GM18511 (cell line): ENCODE measurements at regions not wholly inside any gene's neighbourhood (a gene's known extent, or its start where the extent isn't known, plus 50 kb on each side); places are given as distances from the start of the nearest gene placed in this dataset.

Source experiments
- ATAC-seq: cut with Tn5 transposase; IDR thresholded peaks from one replicate; pipeline ENCODE4 v1.9.1; 2021; ENCODE audit warnings: mild to moderate bottlenecking, moderate library complexity; ENCODE audit not compliant: unreplicated experiment

DNA sequence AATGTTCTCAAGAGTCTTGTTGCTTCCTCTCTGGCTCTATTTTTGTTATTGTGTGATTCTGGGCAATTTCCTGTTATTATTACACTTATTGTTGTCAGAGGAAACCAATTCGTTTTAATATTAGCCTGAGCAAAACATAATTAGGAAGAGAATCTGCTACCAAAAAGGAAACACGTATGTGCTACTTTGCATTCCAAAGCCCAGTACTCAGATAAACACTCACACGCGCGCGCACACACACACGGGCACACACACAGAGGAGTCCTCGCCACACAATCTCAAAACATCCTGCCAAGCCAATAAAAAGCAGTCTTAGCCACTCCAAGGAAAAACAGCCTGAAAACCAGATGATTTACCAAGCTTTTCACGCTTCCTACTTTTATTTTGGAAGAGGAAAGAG, 400.7 kb downstream of the NUAK1 start:
- ATAC-seq: no peak

DNA sequence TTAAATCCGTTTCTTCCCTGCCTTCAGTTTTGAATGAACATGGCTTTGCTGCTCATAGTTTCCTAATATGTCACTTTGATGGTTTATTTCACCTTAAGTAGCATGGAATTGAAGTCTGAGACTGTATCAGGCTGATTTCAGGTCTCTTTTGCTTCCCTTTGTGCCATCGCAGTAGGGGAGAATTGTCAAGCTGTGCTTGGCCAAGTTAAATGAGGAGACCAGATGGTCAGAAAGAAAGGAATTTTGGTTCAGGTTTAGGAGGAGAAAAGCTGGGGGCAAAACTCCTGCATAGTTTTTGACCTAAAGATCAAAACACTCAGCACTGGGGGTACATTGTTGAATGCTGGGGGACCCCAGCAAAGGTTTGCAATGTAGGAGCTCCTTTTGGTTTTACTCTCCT, 398.4 kb downstream of the NUAK1 start:
- no peak for ATAC-seq

DNA sequence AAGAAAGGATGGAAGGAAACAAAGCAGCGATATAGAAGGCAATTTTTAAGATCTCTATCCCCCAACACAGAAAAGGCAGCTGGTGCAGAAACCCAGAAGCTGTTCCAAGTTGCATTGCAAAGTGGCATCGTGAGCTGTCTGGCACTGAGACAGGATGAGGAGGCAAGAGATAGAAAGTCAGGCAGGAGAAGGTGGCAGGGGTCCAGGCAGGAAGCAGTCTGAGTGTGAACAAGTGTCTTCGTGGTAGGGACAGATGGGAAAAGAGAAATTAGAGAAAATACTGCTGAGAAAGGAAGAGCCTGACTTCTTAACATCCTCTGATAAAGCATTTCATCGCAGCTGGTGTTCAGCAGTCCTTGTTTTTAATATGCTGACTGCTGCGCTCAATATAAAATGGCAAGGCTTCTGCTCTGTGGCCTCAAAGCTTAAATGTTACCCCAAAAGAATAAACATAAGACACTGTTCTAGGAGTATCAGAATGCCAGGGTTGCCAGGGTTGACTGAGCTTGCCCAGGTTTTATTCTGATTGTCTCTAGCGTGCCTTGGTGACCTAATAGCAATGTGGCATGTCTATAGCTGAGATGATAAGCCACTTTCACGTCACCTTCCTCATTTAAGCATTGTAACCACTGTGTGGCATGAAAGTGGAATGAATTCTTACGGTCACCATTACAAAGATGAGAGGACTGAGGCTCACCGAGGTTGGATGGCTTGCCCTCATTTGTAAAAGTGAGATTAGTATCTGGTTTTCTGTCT, 397.6 kb downstream of the NUAK1 start:
- no peak for ATAC-seq

DNA sequence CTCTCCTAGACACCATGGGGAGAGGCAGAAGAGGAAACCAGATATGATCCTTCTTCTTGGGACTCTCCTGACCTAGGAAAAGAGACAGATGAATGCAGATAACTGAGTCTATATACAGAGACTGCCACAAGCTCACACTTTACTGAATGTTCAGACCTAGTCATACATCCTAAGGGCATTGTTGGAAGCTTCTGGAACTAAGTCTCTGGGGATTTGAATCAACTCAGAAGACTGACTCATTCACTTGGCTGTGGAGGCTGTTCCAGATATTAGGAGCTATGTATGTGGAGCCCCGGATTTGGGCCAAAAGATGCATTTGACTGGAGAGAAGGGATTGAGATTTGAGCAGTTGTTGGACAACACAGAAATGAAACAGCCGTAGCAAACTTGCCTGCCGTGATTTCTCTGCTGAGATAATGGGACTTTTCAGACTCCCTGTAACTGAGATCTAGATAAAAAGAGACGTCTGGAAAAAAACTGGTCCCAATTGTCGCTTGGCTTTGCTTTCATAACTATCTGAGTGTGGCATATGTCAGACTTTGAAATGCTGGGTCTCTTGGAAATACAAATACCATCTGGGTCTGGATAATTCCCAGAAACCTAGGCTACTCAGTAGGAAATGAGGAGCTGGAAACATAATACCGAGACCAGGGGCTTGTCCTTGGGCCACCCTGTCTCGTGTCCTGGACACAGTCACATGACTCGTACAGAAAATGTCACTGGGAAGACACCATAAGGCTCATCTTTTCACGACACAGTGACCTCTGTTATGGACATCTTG, 396.8 kb downstream of the NUAK1 start:
- ATAC-seq: no peak

DNA sequence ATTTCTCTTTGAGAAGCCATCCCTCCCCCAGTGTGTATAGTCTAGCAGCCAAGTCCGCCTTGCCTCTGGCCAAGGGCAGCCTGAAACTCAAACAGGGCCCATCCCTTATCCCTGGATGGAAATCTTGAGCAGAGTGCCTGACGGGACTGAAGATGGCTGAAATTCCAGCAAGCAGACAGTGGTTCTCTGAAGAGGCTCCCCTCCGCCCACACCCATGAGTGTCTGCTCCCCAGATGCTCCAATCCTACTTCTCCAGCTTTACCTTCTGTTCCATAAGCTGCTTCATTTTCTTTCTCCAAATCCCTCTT, 396.2 kb downstream of the NUAK1 start:
- no peak for ATAC-seq

DNA sequence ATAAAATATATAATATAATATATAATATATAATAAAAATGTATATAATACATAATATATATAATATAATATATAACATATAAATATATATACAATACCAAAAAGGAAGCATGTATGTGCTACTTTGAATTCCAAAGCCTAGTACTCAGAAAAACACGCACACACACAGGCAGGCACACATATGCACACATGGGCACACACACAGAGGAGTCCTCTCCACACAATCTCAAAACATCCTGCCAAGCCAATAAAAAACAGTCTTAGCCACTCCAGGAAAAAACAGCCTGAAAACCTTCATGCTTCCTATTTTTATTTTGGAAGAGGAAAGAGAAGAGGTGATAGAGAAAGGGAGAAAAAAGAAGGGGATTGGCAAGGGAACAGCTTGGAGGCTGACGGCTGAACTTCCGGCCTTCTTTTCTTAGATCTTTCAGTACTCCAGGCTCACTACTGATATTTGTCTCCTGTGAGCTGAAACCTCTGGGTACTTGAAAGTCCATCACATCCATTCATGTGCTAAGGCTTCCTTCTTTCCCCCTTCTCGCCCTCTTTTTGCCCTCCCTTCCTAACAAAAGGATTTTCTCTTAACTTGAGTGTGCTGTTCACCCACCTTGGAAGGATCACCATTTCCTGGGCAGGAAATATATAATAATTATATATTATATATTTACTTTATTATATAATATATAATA, 394.2 kb downstream of the NUAK1 start:
- no peak for ATAC-seq

DNA sequence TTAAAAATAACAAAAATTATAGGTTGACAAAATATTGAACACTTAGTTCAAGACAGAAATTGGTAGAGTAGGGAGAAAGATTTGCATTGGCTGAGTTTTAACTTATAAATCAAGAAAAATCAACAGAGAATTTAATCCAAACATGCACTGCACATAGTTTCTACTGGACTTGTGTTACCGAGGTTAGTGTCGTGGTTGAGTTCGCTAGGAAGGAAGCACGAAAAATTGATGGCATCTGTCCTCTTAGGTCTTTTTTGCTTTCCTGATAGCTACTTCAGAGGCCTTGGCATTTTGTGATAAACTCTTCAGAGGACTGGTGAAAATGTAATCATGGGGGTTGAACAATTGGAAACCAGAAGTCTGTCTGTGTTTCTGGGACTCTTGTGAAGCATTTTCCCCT, 392.9 kb downstream of the NUAK1 start:
- ATAC-seq: no peak

DNA sequence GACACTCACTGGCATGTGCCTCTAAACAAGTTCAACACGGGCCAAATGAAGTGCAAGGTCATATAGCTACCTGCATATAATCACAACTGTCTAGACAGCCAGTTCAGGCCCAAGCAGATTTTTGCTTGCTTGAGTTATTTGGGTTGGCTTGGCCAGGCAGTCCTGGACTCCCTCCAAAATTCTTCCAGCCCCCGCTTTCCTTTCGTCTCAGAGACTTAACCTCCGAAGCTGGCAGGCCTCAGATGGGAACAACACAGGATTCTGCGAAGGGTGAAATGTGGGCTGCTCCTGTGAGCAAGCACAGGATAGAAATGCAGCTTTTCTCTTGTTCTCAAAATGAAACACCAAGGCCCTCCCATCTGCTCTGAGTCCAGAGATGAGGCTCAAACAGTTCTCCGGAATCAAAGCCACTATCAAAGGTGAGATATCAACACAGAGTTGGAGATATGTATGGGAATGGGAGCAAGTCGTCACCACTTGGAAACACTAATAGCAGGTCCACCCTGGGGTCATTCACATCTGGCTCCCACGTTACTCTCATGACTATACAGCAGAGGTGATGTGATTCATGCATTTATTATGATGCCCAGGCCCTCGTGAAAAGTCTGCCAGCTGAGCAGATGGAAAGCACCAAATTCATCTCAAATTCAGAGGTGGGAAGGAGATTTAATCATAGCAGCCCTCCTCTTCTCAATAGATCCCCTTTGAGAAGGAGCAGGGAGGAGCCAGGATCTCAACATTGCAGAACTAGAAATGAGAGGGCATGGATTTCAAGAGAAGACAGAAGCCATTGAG, 389.8 kb downstream of the NUAK1 start:
- no peak for ATAC-seq

DNA sequence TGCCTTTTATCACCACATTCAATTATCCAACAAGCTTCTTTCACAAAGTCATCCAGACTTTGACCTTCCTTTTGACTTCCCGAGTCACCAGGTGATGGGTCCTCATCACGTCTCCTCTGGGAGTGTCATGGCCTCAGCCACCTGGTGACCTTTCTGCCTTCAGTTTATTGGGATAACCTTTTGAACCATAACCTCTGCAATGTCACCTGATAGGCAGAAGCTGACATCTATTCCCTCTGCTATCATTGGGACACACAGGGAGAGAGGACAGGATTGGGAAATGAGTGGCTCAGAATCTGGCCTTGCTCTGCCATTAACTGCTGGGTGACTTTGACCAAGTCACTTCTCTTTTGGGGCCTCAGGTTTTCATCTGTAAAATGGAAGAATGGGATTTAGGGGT, 388.7 kb downstream of the NUAK1 start:
- ATAC-seq: no peak

DNA sequence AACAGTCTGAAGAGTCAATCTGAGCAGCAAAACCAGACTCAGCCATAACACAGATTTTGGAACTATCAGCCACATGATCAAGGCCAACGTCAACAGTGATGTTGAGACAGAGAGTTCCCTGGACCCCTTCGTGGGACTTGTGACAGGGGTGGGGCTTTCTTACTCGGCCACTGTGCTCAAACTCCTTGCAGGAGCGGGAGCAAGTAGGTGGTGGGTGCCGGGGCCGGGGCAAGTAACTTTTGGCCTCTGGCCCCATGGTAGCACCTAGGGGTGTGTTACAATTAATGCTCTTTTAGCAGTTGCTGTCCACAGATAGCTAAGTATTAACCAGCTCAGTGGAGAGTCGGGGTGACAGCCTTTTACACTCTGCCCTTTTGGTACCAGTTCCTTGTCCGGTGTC, 384.4 kb downstream of the NUAK1 start:
- ATAC-seq: no peak

DNA sequence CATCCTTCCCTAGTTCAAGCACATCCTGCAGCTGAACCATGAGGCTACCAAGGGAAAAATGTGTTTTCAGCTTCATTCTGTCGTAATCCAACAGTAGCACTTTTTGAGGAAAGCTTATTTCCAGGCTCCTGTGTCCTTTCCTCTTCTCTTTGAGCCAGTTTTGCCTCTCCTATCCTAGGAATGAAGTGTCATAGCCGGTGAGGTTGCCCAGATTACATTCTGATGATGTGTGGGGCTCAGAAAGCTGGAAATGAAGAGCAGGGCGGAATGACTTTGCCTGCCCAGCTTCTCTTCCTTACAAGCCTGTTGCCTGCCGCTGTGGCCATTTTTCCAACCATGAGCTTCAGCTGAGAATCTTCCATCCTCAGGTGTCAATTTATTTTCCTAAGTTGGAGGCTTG, 381.8 kb downstream of the NUAK1 start:
- no peak for ATAC-seq

DNA sequence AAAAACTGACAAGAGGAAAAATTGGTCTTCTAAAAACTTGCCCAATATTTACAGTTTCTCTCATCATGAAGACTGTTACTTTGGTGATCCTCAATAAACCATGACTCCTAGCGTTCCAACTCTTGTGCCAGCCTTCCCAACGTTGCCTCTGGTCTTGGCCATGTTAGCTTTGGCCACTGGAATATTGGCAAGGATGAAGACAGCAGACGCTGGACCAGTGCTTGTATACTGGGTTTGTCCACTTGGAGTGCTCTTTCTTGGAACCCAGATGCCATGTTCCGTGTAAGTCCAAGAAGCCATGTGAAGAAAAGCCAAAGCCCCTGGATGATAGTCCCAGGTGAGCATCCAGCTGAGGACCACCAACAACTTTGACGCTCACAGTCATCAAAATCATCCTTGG, 379.6 kb downstream of the NUAK1 start:
- no peak for ATAC-seq

DNA sequence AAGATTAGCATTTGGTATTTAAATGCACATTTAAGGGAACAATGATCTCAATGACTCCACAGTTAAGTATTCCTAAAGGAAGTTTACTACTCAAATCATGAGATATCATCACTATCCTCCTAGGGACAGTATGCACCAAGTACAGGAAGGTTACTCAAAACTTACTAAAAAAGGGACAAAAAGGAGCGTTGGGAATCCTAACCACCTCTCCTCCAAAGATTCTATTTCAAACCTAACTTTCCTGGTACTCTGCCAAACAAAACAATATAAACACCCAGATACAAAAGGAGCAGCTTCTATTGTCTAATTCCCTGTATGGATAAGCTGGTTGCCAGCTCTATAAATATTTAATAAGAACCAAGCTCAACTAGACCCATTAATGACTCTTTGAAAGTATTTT, 377.7 kb downstream of the NUAK1 start:
- ATAC-seq: no peak

DNA sequence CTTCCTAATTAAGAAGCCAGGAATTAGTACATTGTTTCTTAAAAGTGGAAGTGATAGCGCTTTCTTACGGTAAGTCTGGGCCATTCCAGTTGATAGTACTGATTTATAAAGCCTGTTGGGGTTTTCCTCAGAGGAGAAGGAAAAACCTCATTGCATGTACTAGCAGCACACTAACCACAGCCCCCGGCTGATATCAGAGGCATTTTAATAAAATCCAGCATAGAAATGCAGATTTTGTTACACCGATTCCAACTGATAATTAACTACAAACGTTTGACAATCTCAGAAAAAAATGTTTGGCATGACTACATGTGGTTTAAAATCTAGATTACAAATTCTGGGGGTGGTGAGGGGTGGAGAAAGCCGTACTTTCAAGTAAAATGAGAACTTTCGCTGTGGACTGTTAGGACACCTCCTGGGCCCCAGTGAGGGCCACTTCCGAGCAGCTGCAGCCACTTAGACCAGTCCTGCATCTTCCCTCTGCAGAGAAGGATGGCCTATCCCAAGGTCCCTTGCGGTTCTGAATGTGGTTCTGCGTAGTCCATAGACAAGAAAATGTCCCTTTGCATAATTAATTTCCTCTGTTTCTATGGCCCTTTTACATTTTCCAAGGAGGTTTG, 374.4 kb downstream of the NUAK1 start:
- ATAC-seq: no peak

DNA sequence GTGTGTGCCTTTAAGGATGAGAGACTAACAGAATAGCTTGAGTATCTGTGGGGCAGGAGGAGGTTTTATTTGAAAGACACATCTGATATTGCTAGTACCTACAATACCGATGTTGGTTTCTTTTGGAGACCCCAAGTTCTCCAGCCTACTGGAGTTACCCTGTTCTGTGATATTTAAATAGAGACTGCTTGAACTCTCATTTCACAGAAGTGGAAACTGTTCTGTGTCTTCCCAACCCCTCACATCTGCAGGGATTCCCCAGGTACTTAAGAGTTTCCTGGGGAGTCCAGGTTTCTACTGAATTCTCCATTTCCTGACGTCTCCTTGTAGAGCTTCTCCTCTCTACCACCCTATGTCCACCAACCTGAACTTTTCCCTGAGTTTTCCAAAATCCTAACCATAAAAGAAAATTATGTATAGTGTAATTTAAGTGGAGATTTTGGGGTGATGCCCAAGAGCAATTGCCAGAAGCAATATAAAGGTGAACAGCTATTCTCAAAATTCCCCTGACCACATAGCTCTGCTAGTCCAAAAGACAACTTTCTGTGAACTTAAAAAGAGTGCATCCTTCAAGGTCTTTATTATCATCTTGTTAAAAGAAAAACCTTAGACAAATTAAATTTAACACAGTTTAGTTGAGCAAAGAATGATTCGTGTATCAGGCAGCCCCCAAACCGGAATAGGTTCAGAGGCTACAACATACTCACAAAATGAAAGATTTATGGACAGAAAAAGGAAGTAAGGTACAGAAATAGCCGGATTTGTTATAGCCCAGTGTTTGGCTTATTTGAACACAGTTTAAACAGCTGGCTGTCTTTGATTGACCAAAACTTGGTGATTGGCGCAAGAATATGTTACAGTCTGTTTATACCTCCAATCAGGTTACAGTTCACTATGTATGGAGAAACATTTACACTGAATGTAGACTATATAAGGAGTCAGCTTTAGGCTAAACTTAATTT, 373.4 kb downstream of the NUAK1 start:
- ATAC-seq: no peak

DNA sequence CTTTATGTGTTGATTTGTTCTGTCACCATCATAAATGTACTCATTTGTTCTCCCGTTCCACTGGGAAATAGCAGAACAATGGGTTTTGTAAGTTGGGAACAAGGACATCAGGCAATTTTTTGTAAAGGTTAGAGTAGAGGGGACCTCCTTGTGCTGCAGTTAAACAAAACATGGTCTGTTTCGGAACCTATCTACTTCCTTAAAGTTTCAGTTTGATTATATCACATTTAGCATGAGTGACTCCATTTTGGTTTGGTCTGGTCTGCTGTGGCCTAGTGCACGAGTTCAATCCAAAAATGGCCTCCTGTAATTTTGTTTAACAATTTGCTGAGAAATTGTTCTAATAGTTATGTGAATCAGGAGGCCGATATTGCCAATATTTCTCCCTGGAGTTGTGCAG, 372.7 kb downstream of the NUAK1 start:
- ATAC-seq: no peak

DNA sequence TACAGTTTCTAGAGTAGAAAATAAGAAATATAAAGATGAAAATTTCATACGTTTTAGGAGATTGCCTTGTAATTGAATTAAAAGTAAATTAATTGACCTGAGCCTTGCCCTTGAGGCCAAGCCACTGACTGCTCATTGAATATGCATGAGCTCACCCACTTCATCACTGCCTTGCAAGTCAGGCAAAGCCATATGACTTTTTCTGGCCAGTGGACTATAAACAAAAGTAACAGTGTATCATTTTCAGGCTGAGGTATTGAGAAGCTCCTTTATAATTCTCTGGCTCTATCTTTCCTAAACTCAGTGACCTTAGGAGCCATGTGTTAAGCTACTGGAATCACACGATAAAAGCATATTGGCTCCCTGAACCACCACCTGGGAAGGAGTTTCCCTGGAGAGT, 369.3 kb downstream of the NUAK1 start:
- no peak for ATAC-seq

DNA sequence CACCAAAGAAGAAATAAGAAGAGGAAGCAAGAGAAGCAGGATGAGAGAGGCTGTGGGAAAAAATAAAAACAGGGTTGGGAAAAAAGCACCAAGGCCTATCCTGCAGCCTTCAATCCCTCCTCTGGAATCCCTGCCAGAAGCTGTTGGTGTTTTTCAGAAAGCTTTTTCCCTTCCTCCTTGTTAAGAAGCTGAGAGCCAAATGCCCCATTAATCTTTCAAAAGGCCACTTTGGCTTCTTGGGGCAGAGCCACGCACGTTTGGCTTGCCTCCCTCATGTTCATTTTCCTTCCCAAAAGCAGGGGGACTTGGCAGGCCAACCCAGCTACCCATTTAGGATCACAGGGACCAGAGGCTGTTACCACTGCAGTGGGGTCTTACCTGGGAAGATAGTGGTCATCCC, 365.3 kb downstream of the NUAK1 start:
- ATAC-seq: no peak

DNA sequence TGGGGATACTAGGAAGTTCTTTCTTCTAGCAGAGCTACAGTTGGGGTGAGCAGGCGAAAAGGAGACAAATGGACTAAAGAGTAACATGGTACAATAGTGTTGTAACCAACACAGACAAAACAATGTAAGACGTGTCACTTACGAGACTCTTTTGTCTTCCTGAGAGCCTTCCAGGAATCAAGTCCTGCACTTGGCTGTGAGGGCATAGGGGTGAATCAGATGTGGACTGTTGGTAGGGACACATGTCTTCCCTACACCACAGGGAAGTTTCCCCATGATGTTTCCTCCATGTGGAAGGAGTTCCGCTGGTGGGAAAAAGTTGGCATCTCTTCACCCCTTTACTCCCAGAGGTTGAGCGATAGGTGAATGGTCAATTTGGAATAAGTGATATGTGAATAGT, 364.7 kb downstream of the NUAK1 start:
- ATAC-seq: no peak

DNA sequence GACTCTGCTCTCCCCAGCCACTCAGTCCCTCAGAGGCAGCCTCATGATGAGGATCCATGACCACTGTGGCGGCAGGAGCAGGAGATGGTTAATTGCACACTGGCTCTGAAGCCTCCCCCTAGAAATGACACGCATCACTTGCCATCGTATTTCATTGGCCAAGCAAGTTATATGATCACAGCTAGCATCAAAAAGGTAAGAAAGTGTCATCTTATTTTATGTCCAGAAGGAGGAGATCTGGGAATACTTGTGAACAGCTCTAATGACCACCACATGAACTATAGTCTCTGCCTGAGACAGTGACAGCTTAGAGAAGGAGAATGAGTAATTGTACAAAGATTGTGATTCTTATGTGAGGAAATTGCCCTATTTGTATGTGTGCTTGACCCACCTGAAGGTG, 363.4 kb downstream of the NUAK1 start:
- no peak for ATAC-seq
